DND-41 (cell line): ENCODE measurements at regions not wholly inside any gene's neighbourhood (a gene's known extent, or its start where the extent isn't known, plus 50 kb on each side); places are given as distances from the start of the nearest gene placed in this dataset.

ENCODE experiments used
- ATAC-seq: fragments of 200-7000 bp; cut with Tn5 transposase; 3 replicates; pipeline ENCODE4 v1.9.1; 2021; ENCODE audit warnings: low read depth; ENCODE audit not compliant: insufficient read depth
- DNase-seq: peaks from one replicate; pipeline ENCODE4 v3.0.0-alpha.2; 2020
- H2AFZ ChIP-seq: 2 replicates; pipeline ENCODE4 v1.6.0; 2012; ENCODE audit warnings: low read depth, low read length
- H3K27ac ChIP-seq: 2 replicates; pipeline ENCODE4 v1.5.1; 2012; ENCODE audit warnings: low read length, inconsistent platforms
- H3K27me3 ChIP-seq: fragments of 200-600 bp; sonication (generic); 2 replicates; pipeline ENCODE4 v1.6.0; 2012; ENCODE audit warnings: low read length, mild to moderate bottlenecking, inconsistent platforms; ENCODE audit not compliant: insufficient read depth, poor library complexity
- H3K36me3 ChIP-seq: 2 replicates; pipeline ENCODE4 v1.5.1; 2012; ENCODE audit warnings: low read length, inconsistent platforms; ENCODE audit not compliant: insufficient read depth
- H3K4me1 ChIP-seq: 2 replicates; pipeline ENCODE4 v1.5.1; 2012; ENCODE audit warnings: mild to moderate bottlenecking, low read length; ENCODE audit not compliant: insufficient read depth
- H3K4me2 ChIP-seq: 2 replicates; pipeline ENCODE4 v1.6.0; 2012; ENCODE audit warnings: mild to moderate bottlenecking, moderate library complexity, low read length, inconsistent platforms; ENCODE audit not compliant: insufficient read depth
- H3K4me3 ChIP-seq, 2 experiments: fragments of 200-600 bp in 1 of 2; shearing (Covaris generic) in 1 of 2; 2 replicates each; pipeline ENCODE4 v1.5.1; 2012 to 2016; ENCODE audit warnings: inconsistent platforms in 2 of 2, low read length in 2 of 2, mild to moderate bottlenecking in 2 of 2, low read depth in 1 of 2, moderate library complexity in 1 of 2
- H3K79me2 ChIP-seq: 2 replicates; pipeline ENCODE4 v1.6.0; 2012; ENCODE audit warnings: low read length, inconsistent platforms; ENCODE audit not compliant: insufficient read depth
- H3K9ac ChIP-seq: 2 replicates; pipeline ENCODE4 v1.6.0; 2012; ENCODE audit warnings: low read depth, mild to moderate bottlenecking, inconsistent platforms, low read length, moderate library complexity
- H3K9me3 ChIP-seq: 2 replicates; pipeline ENCODE4 v1.5.1; 2012; ENCODE audit warnings: low read length, moderate library complexity, mild to moderate bottlenecking, inconsistent platforms; ENCODE audit not compliant: insufficient read depth, severe bottlenecking
- H4K20me1 ChIP-seq: 2 replicates; pipeline ENCODE4 v1.6.0; 2012; ENCODE audit warnings: low read length; ENCODE audit not compliant: insufficient read depth
- EZH2 ChIP-seq: IDR thresholded peaks from 3 replicates; pipeline ENCODE4 v1.6.1; 2012; ENCODE audit warnings: borderline replicate concordance, low read depth, mild to moderate bottlenecking, moderate library complexity, low read length, inconsistent platforms; ENCODE audit not compliant: severe bottlenecking
- TF ChIP-seq, protein P1 (sequence below): IDR thresholded peaks from 2 replicates; pipeline ENCODE4 v1.5.1; 2012; ENCODE audit warnings: borderline replicate concordance, low read length, moderate library complexity, mild to moderate bottlenecking; ENCODE audit not compliant: poor library complexity, severe bottlenecking; ENCODE audit errors: extremely low read depth

DNA sequence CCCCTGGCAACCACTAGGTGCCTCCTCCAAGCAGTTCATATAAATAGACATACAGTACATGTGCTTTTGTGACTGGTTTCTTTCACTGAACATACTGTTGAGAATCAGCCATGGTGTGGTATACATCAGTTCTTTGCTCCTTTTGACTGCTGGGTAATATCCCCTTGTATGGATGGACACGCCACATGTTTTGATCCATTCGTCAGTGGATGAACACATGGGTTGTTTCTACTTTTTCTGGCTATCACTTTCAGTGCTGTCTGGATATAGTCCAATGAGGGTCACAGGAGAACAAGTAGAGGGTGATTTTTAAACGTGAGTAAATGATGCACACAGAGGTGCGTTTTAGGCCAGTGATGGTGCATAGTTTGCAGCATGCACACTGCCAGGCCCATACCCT is 183.9 kb downstream of the FOXA2 start:
- no peak for TF ChIP-seq EZH2
- TF ChIP-seq, protein P1, sequence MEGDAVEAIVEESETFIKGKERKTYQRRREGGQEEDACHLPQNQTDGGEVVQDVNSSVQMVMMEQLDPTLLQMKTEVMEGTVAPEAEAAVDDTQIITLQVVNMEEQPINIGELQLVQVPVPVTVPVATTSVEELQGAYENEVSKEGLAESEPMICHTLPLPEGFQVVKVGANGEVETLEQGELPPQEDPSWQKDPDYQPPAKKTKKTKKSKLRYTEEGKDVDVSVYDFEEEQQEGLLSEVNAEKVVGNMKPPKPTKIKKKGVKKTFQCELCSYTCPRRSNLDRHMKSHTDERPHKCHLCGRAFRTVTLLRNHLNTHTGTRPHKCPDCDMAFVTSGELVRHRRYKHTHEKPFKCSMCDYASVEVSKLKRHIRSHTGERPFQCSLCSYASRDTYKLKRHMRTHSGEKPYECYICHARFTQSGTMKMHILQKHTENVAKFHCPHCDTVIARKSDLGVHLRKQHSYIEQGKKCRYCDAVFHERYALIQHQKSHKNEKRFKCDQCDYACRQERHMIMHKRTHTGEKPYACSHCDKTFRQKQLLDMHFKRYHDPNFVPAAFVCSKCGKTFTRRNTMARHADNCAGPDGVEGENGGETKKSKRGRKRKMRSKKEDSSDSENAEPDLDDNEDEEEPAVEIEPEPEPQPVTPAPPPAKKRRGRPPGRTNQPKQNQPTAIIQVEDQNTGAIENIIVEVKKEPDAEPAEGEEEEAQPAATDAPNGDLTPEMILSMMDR = no peak
- Histone ChIP-seq H3K79me2 (no peaks in the 10 kb centered on the region), H3K4me3 (no peak overlapping the region), H3K9ac (no peak overlapping the region), H3K4me1 (no peaks in the 10 kb centered on the region), H3K27ac (no peak overlapping the region), H4K20me1 (no peaks in the 10 kb centered on the region), H3K36me3 (no peaks in the 10 kb centered on the region), H2AFZ (no peak overlapping the region), H3K9me3 (no peaks in the 10 kb centered on the region), H3K4me2 (no peak overlapping the region), H3K27me3 (peaks cover 8% of the 10 kb centered on the region)
- DNase-seq (no peak), ATAC-seq (no peak)

- no peak overlapping the region for H3K9ac ChIP-seq
Observed at GRCh38 chr20:22394583-22394982, 189.8 kb downstream of the FOXA2 start.

GRCh38 chr20:22390543-22390903 is 193.8 kb downstream of the FOXA2 start:
- H3K27ac ChIP-seq = no peak overlapping the region
- no peaks in the 10 kb centered on the region for H3K4me1 ChIP-seq
- H3K4me2 ChIP-seq = no peak overlapping the region
- no peaks in the 10 kb centered on the region for H3K36me3 ChIP-seq
- H3K9me3 ChIP-seq = no peaks in the 10 kb centered on the region
- peaks cover 29% of the 10 kb centered on the region for H3K27me3 ChIP-seq
- TF ChIP-seq, protein P1 = no peak
- TF ChIP-seq EZH2 = no peak
- no peak overlapping the region for H3K4me3 ChIP-seq
- no peak for DNase-seq
- no peak for ATAC-seq
- H3K79me2 ChIP-seq = no peaks in the 10 kb centered on the region
- no peaks in the 10 kb centered on the region for H4K20me1 ChIP-seq
- no peak overlapping the region for H2AFZ ChIP-seq
- H3K9ac ChIP-seq = no peak overlapping the region

More at GRCh38 chr20:22394583-22394982, 189.8 kb downstream of the FOXA2 start:
- no peak for TF ChIP-seq EZH2
- TF ChIP-seq, protein P1 = no peak
- DNase-seq (no peak), ATAC-seq (no peak)
- H3K4me1 ChIP-seq = no peaks in the 10 kb centered on the region
- H4K20me1 ChIP-seq = no peaks in the 10 kb centered on the region
- peaks cover 17% of the 10 kb centered on the region for H3K27me3 ChIP-seq
- no peaks in the 10 kb centered on the region for H3K36me3 ChIP-seq
- H3K4me3 ChIP-seq = no peak overlapping the region
- no peak overlapping the region for H3K27ac ChIP-seq
- H3K4me2 ChIP-seq = no peak overlapping the region
- no peaks in the 10 kb centered on the region for H3K79me2 ChIP-seq
- no peaks in the 10 kb centered on the region for H3K9me3 ChIP-seq
- H2AFZ ChIP-seq = no peak overlapping the region

DNA sequence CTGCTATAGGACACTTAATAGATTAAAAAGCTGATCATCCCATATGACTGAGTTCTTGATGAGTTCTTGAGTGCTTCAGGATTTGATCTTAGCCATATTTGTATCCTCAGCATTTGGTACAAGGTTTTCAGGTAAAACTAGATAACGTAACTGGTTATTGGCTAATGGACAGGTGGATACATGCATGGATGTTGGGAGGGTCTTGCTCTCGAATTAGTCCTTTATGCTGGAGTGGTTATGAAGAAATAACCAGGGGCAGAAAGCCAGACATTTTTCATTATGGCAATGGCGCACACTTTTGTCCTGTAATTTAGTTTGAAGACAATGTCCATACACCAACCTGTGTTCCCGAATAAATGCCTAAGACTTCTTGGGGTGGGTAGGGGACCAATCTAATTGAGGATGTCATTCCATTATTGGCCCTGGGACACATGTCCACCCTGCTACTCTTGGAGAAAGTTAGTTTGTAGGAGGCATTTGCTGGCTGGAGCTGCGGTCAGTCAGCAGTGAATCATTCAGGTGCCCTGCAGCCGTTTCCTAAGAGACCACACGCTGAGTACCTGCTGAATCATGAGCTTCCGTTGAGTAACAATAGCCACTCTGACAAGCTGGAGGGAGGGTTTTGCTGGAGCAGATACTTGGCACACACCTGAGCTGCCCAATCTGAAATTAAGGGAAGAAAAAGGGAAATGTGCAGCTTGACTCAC is 194.4 kb downstream of the FOXA2 start:
- no peak overlapping the region for H3K4me3 ChIP-seq
- H3K4me2 ChIP-seq = no peak overlapping the region
- no peak overlapping the region for H3K27ac ChIP-seq
- H3K27me3 ChIP-seq = peaks cover 29% of the 10 kb centered on the region
- ATAC-seq (no peak), DNase-seq (no peak)
- TF ChIP-seq EZH2 = no peak
- TF ChIP-seq, protein P1 = no peak
- H3K36me3 ChIP-seq = no peaks in the 10 kb centered on the region
- no peaks in the 10 kb centered on the region for H3K79me2 ChIP-seq
- no peaks in the 10 kb centered on the region for H3K9me3 ChIP-seq
- H3K4me1 ChIP-seq = no peaks in the 10 kb centered on the region
- H4K20me1 ChIP-seq = no peaks in the 10 kb centered on the region
- no peak overlapping the region for H3K9ac ChIP-seq
- H2AFZ ChIP-seq = no peak overlapping the region
